Choroid plexus epithelial cell (primary cell): ENCODE measurements at regions not wholly inside any gene's neighbourhood (a gene's known extent, or its start where the extent isn't known, plus 50 kb on each side); places are given as distances from the start of the nearest gene placed in this dataset.
"Not testable (repeated sequence)": the region's sequence is repeated elsewhere in the genome, so short reads cannot be mapped to it uniquely, and the experiment has no call there.

Source experiments
- DNase-seq: peaks from one replicate; pipeline ENCODE4 v3.0.0-alpha.2; 2010; ENCODE audit warnings: low read depth
- H3K4me3 ChIP-seq: 2 replicates; pipeline ENCODE4 v1.5.1; 2011; ENCODE audit warnings: low read depth, mild to moderate bottlenecking, control low read depth, low read length, moderate library complexity
- CTCF ChIP-seq: conservative IDR thresholded peaks from 2 replicates; pipeline ENCODE4 v1.5.1; 2011; ENCODE audit warnings: low read depth, mild to moderate bottlenecking, control low read depth, inconsistent platforms, low read length, moderate library complexity

GRCh38 chr9:103188781-103189350, 193.7 kb downstream of the CYLC2 start:
- H3K4me3 ChIP-seq: no peak overlapping the region
- TF ChIP-seq CTCF: no peak
- no peak for DNase-seq

DNA sequence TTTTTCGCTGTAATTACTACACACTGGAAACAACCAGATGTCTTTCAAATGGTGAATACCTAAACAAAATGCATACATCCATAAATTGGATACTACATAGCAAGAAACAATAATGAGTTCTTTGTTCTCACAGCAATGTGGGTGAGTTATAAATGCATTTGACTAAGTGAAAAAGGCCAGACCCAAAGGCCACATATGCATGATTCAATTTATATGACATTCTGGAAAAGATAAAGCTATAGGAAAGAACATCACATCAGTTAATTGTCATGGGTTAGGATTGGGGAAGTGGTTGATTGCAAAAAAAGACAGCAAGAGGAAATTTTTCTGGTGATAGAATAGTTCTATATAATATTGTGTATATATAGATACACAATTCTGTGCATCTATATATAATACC, 198.9 kb downstream of the CYLC2 start:
- no peak for TF ChIP-seq CTCF
- no peak for DNase-seq
- no peak overlapping the region for H3K4me3 ChIP-seq

DNA sequence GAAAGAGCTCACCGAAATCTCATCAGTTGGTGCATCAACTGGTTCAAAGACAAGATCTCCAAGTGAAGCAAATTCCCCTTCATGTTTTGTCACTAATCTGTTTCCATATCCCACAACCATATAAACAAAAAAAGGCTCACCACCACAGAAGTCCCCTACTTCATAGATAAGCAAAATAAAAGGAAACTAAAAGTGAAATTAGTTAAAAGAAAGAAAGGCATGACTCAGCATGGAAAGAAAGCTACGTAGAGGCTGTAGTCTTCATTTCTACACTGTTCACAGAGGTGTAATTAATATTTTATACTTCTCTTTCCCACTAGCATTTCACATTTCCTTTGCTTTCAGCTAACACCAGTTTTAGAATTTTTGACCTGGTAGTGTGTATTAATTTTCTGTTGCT, 208.0 kb downstream of the CYLC2 start:
- TF ChIP-seq CTCF: no peak
- H3K4me3 ChIP-seq: no peak overlapping the region
- no peak for DNase-seq

DNA sequence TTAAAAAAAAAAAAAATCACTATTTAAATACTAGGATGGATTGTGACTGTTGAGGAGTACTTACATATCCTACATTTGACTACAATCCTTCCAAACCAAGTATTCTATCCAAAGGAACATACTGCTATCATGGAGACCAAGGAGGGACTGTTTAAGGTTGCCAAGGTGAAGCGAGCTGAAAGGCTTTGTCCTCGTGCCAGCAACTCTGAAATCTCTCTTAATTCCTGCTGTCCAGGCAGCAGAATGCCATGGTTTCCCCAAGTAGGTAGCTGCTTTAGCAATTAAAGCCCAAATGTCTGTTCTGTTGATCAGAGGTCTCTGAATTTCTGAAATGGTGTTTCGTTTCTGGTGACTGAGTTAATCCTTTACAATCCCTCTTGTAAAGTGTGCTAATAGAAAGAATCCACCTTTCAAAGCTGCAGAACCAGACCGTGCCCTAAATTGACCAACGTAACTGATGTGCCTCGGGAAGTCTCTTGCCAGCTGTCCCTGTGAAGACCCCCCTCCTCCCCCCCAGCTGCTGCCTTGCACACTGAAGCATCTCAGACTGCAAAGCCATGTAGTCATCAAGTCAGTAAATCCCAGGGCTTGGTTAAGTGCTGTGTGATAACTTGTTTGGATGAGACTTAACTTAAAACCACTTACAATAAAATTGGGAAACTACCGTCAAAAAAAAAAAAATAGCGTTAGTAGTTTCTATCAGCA, 210.9 kb downstream of the CYLC2 start:
- not testable (repeated sequence) for H3K4me3 ChIP-seq

DNA sequence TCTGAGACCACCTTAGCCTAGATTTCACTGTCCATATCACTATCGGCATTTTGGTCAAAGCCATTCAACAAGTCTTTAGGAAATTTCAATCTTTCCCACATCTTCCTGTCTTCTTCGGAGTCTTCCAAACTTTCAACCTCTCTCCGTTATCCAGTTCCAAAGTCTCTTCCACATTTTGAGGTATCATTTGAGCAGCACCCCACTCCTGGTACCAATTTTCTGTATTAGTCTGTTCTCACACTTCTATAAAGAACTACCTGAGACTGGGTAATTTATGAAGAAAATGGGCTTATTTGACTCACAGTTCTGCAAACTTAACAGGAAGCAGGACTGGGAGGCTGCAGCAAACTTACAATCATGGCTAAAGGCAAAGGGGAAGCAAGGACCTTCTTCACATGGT, 215.5 kb downstream of the CYLC2 start:
- TF ChIP-seq CTCF: no peak
- H3K4me3 ChIP-seq: no peak overlapping the region
- DNase-seq: no peak

More for the DNA sequence above, 210.9 kb downstream of the CYLC2 start:
- not testable (repeated sequence) for DNase-seq

- TF ChIP-seq CTCF: no peak
- DNase-seq: no peak
- no peak overlapping the region for H3K4me3 ChIP-seq
Measured at GRCh38 chr9:103215197-103215596, 220.1 kb downstream of the CYLC2 start.

DNA sequence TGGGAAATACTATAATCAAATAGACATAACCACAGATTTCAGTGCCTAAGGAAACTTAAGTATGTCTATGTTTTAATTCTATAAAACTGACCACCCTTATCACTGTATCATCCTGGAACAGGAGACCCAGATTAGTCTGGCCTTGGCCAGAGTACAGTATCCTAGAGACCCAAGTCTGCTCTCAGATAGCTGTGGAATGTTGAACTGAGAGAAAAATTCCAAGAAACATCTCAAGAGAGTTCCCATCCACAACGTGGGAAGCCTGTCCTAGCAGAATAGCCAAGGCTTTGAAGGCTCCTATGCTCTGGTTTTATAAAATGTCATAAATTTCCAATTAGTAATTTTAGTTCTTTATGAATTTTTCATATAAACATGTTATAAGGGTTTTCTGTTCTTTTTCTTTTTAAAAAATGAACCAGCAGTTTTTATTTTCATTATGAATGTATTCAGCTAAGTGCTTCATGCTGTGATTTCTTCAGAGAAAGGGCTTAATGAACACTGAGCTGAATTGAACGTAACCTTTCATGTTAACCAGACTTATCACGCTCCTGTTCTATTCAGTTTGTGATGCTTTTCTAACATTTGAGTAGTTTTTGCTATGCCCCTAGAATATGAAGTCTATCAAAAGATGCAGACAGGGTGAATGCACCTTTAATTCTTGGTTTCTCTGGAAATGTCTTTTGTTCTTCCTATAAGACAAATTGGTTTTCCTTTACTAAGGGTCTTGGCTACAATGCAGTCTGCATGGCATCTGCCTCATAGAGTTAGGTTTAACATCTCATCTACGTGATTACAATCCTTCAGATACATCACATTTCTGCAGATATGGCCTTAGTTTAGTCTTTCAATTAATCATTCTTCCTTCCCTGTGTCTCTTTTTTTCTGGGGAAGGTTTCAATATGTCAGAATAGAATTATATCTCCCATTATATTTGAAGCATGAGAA, 230.8 kb downstream of the CYLC2 start:
- TF ChIP-seq CTCF: no peak
- no peak for DNase-seq
- H3K4me3 ChIP-seq: no peak overlapping the region
